Panc1 (cell line): ENCODE measurements at regions not wholly inside any gene's neighbourhood (a gene's known extent, or its start where the extent isn't known, plus 50 kb on each side); places are given as distances from the start of the nearest gene placed in this dataset.

Experiments
- TCF7L2 ChIP-seq: IDR thresholded peaks from 2 replicates; pipeline ENCODE4 v1.6.1; 2011; ENCODE audit warnings: mild to moderate bottlenecking, low read depth, low read length, inconsistent platforms
- TF ChIP-seq, protein P1 (sequence below): fragments of 450-650 bp; IDR thresholded peaks from 2 replicates; pipeline ENCODE4 v1.5.1; 2017; ENCODE audit warnings: mild to moderate bottlenecking

DNA sequence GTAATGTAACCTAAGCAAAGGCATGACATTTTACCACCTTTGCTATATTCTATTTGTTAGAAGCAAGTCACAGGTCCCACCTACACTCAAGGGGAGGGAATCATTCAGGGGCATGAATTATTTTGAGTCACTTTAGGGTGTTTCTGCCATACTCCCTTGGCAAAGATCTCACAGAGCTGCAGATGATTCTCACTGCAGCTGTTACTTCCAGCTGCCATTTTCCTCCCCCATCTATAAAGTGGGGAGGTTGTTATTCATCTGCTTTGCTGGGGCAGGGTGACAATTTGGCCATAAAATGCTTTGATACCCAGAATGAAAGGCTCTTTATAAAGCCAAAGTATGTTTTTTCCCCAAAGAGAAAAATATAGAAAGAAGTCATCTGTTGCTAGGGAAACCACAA, 136.5 kb upstream of the SMIM31 start:
- TF ChIP-seq TCF7L2, result no peak
- TF ChIP-seq, protein P1, sequence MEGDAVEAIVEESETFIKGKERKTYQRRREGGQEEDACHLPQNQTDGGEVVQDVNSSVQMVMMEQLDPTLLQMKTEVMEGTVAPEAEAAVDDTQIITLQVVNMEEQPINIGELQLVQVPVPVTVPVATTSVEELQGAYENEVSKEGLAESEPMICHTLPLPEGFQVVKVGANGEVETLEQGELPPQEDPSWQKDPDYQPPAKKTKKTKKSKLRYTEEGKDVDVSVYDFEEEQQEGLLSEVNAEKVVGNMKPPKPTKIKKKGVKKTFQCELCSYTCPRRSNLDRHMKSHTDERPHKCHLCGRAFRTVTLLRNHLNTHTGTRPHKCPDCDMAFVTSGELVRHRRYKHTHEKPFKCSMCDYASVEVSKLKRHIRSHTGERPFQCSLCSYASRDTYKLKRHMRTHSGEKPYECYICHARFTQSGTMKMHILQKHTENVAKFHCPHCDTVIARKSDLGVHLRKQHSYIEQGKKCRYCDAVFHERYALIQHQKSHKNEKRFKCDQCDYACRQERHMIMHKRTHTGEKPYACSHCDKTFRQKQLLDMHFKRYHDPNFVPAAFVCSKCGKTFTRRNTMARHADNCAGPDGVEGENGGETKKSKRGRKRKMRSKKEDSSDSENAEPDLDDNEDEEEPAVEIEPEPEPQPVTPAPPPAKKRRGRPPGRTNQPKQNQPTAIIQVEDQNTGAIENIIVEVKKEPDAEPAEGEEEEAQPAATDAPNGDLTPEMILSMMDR, result no peak
